ENCODE measurements at regions not wholly inside any gene's neighbourhood (a gene's known extent, or its start where the extent isn't known, plus 50 kb on each side); places are given as distances from the start of the nearest gene placed in this dataset.

GRCh38 chr2:20122864-20123263, 71.4 kb upstream of the LAPTM4A start:
- no peaks in the 10 kb centered on the region for H3K27me3 ChIP-seq
- no peak overlapping the region for H3K4me3 ChIP-seq
- H3K27ac ChIP-seq = no peak overlapping the region
- H3K9me3 ChIP-seq = no peaks in the 10 kb centered on the region
- 92 to 99% methylated on average over 5 of the region's 5 CpGs for whole genome bisulfite sequencing, 2 donors
- no peak for DNase-seq (ENCODE audit: low spot score in 2 of 2)
- no peaks in the 10 kb centered on the region for H3K4me1 ChIP-seq
- no peak for TF ChIP-seq EP300 (IDR thresholded peaks at IDR 0.05)
- no peak for TF ChIP-seq CTCF (IDR thresholded peaks at IDR 0.05)
- no peak for TF ChIP-seq POLR2A (IDR thresholded peaks at IDR 0.05)
- H3K36me3 ChIP-seq = no peaks in the 10 kb centered on the region

- H3K27ac ChIP-seq = no peak overlapping the region
- no peaks in the 10 kb centered on the region for H3K27me3 ChIP-seq
- H3K4me3 ChIP-seq = no peak overlapping the region
- no peaks in the 10 kb centered on the region for H3K9me3 ChIP-seq
- WGBS, 2 donors = 91 to 94% methylated on average over 10 of the region's 10 CpGs
- no peaks in the 10 kb centered on the region for H3K4me1 ChIP-seq
- DNase-seq (ENCODE audit: low spot score in 2 of 2) = no peak
- TF ChIP-seq CTCF (IDR thresholded peaks at IDR 0.05) (no peak), POLR2A (IDR thresholded peaks at IDR 0.05) (no peak), EP300 (IDR thresholded peaks at IDR 0.05) (no peak)
- H3K36me3 ChIP-seq = no peaks in the 10 kb centered on the region
Measured at GRCh38 chr2:20120569-20121416, 69.4 kb upstream of the LAPTM4A start.

GRCh38 chr2:20118051-20118450, 66.6 kb upstream of the LAPTM4A start:
- TF ChIP-seq POLR2A (IDR thresholded peaks at IDR 0.05) = no peak
- TF ChIP-seq EP300 (IDR thresholded peaks at IDR 0.05) = no peak
- TF ChIP-seq CTCF (IDR thresholded peaks at IDR 0.05) = no peak
- no peak overlapping the region for H3K4me3 ChIP-seq
- H3K36me3 ChIP-seq = no peaks in the 10 kb centered on the region
- H3K9me3 ChIP-seq = no peaks in the 10 kb centered on the region
- no peak for DNase-seq (ENCODE audit: low spot score in 2 of 2)
- H3K27me3 ChIP-seq = no peaks in the 10 kb centered on the region
- no peaks in the 10 kb centered on the region for H3K4me1 ChIP-seq
- no peak overlapping the region for H3K27ac ChIP-seq
- WGBS, 2 donors = 73 to 77% methylated on average over 8 of the region's 8 CpGs

- no peaks in the 10 kb centered on the region for H3K27me3 ChIP-seq
- no peak overlapping the region for H3K27ac ChIP-seq
- no peaks in the 10 kb centered on the region for H3K4me1 ChIP-seq
- no peaks in the 10 kb centered on the region for H3K36me3 ChIP-seq
- H3K9me3 ChIP-seq = no peaks in the 10 kb centered on the region
- no peak for TF ChIP-seq CTCF (IDR thresholded peaks at IDR 0.05)
- no peak for TF ChIP-seq POLR2A (IDR thresholded peaks at IDR 0.05)
- no peak for TF ChIP-seq EP300 (IDR thresholded peaks at IDR 0.05)
- 82 to 89% methylated on average over 4 of the region's 4 CpGs for WGBS, 2 donors
- H3K4me3 ChIP-seq = no peak overlapping the region
- DNase-seq (ENCODE audit: low spot score in 2 of 2) = no peak
Measured at GRCh38 chr2:20115902-20116301, 64.5 kb upstream of the LAPTM4A start.

- no peaks in the 10 kb centered on the region for H3K36me3 ChIP-seq
- H3K4me3 ChIP-seq = no peak overlapping the region
- H3K9me3 ChIP-seq = peaks cover 0 to 4% (median 0%) of the 10 kb centered on the region in 4 donors
- 87 to 100% methylated on average over 2 of the region's 2 CpGs for WGBS, 2 donors
- no peak for DNase-seq (ENCODE audit: low spot score in 2 of 2)
- TF ChIP-seq CTCF (IDR thresholded peaks at IDR 0.05) (no peak), EP300 (IDR thresholded peaks at IDR 0.05) (no peak), POLR2A (IDR thresholded peaks at IDR 0.05) (no peak)
- H3K4me1 ChIP-seq = no peaks in the 10 kb centered on the region
- no peak overlapping the region for H3K27ac ChIP-seq
- no peaks in the 10 kb centered on the region for H3K27me3 ChIP-seq
Measured at GRCh38 chr2:20115374-20115773, 63.9 kb upstream of the LAPTM4A start.

Data from tibial nerve (tissue), 4 donors.